RWPE1 (cell line): ENCODE measurements at regions not wholly inside any gene's neighbourhood (a gene's known extent, or its start where the extent isn't known, plus 50 kb on each side); places are given as distances from the start of the nearest gene placed in this dataset.

Source experiments
- CTCF ChIA-PET: fragments of 350-600 bp; sonication (Branson Sonifier 250); formaldehyde crosslinking; extraction: SDS; loops from one replicate; lab custom pipeline; 2021; lab: Yijun Ruan, JAX
- POLR2A ChIA-PET: fragments of 400-600 bp; formaldehyde crosslinking; extraction: SDS; loops from one replicate; lab custom pipeline; 2020; ENCODE audit warnings: antibody characterized with exemption; ENCODE audit not compliant: low non-redundant PET; lab: Yijun Ruan, JAX
- DNase-seq: peaks from one replicate; pipeline ENCODE4 v3.0.0; 2012; ENCODE audit warnings: low spot score
- H3K27ac ChIP-seq: fragments of 450-650 bp; 2 replicates; pipeline ENCODE4 v1.5.1; 2017
- CTCF ChIP-seq: fragments of 450-650 bp; conservative IDR thresholded peaks from 2 replicates; pipeline ENCODE4 v1.5.1; 2017; ENCODE audit warnings: low read depth, mild to moderate bottlenecking

- POLR2A ChIA-PET: no interaction called here
- no peak overlapping the region for H3K27ac ChIP-seq
- no peak for TF ChIP-seq CTCF
- CTCF ChIA-PET: no interaction called here
- DNase-seq: no peak
Observed at GRCh38 chr9:103399535-103399934, 404.4 kb downstream of the CYLC2 start.

GRCh38 chr9:103407260-103407659 lies 412.1 kb downstream of the CYLC2 start:
- ChIA-PET POLR2A (no interaction called here), CTCF (no interaction called here)
- no peak overlapping the region for H3K27ac ChIP-seq
- no peak for DNase-seq
- no peak for TF ChIP-seq CTCF

GRCh38 chr9:103410059-103410458 lies 414.9 kb downstream of the CYLC2 start:
- ChIA-PET CTCF (interaction anchor here (0.6 to 1.0 kb wide), 2 partner anchors 13 to 34 kb away, joined by 3 read pairs; no protein-coding TSS in a partner anchor), POLR2A (no interaction called here)
- no peak for TF ChIP-seq CTCF
- DNase-seq: no peak
- no peak overlapping the region for H3K27ac ChIP-seq

GRCh38 chr9:103427696-103428095 lies 432.6 kb downstream of the CYLC2 start:
- no peak for DNase-seq
- POLR2A ChIA-PET: no interaction called here
- no peak for TF ChIP-seq CTCF
- CTCF ChIA-PET: no interaction called here
- H3K27ac ChIP-seq: no peak overlapping the region

- no peak for DNase-seq
- H3K27ac ChIP-seq: no peak overlapping the region
- POLR2A ChIA-PET: no interaction called here
- CTCF ChIA-PET: interaction anchor here (1.0 to 1.1 kb wide), 2 partner anchors 33 to 40 kb away, joined by 3 to 5 read pairs; no protein-coding TSS in a partner anchor
- no peak for TF ChIP-seq CTCF
Observed at GRCh38 chr9:103430469-103430868, 435.3 kb downstream of the CYLC2 start.

GRCh38 chr9:103431809-103432208 lies 436.7 kb downstream of the CYLC2 start:
- DNase-seq: no peak
- ChIA-PET POLR2A (no interaction called here), CTCF (interaction anchor here (0.6 kb wide), 1 partner anchor 68 kb away, joined by 3 read pairs; no protein-coding TSS in a partner anchor)
- no peak for TF ChIP-seq CTCF
- H3K27ac ChIP-seq: no peak overlapping the region
